HEK293 (cell line): ENCODE measurements at regions not wholly inside any gene's neighbourhood (a gene's known extent, or its start where the extent isn't known, plus 50 kb on each side); places are given as distances from the start of the nearest gene placed in this dataset.

Source experiments
- CTCF ChIA-PET: fragments of 350-600 bp; formaldehyde crosslinking; extraction: SDS; loops from one replicate; lab custom pipeline; 2021; ENCODE audit warnings: antibody characterized with exemption; lab: Yijun Ruan, JAX
- POLR2A ChIA-PET: fragments of 300-600 bp; formaldehyde crosslinking; extraction: SDS; loops from one replicate; lab custom pipeline; 2020; ENCODE audit warnings: antibody characterized with exemption, inconsistent platforms; lab: Yijun Ruan, JAX
- H3K27ac ChIP-seq: fragments of 200-500 bp; sonication (Bioruptor generic); 2 replicates; pipeline ENCODE4 v1.5.1; 2014; ENCODE audit warnings: low read depth, low read length, control low read depth, inconsistent platforms; ENCODE audit errors: extremely low read depth
- H3K36me3 ChIP-seq, 2 experiments: fragments of 200-500 bp in 1 of 2; sonication (Bioruptor generic) in 1 of 2; 1 replicate in 1 of 2; 2 replicates in 1 of 2; pipeline ENCODE4 v1.5.1; 2014 to 2017; ENCODE audit warnings: inconsistent platforms in 2 of 2, low read length in 2 of 2; ENCODE audit not compliant: control insufficient read depth in 2 of 2, insufficient read depth in 1 of 2
- H3K4me1 ChIP-seq: fragments of 200-500 bp; sonication (Bioruptor generic); 2 replicates; pipeline ENCODE4 v1.5.1; 2014; ENCODE audit warnings: mild to moderate bottlenecking, low read length, inconsistent platforms; ENCODE audit not compliant: control insufficient read depth, insufficient read depth
- H3K4me3 ChIP-seq: 2 replicates; pipeline ENCODE4 v1.5.1; 2011; ENCODE audit warnings: low read depth, mild to moderate bottlenecking, control low read depth, low read length, moderate library complexity
- H3K9me3 ChIP-seq: fragments of 200-500 bp; sonication (Bioruptor generic); 2 replicates; pipeline ENCODE4 v1.5.1; 2014; ENCODE audit warnings: low read depth, low read length, inconsistent platforms; ENCODE audit not compliant: control insufficient read depth, insufficient read depth
- BCL11A ChIP-seq: fragments of 450-650 bp; formaldehyde crosslinking; IDR thresholded peaks from 2 replicates; pipeline ENCODE4 v1.5.1; 2016; ENCODE audit warnings: low read depth, missing biosample characterization, missing genetic modification characterization
- BCL11B ChIP-seq: fragments of 450-650 bp; formaldehyde crosslinking; IDR thresholded peaks from 2 replicates; pipeline ENCODE4 v1.5.1; 2016; ENCODE audit warnings: low read depth, missing biosample characterization, missing genetic modification characterization
- KLF9 ChIP-seq: fragments of 450-650 bp; formaldehyde crosslinking; IDR thresholded peaks from 2 replicates; pipeline ENCODE4 v1.5.1; 2016; ENCODE audit warnings: missing biosample characterization, missing genetic modification characterization, low read depth
- SCRT2 ChIP-seq: fragments of 450-650 bp; formaldehyde crosslinking; IDR thresholded peaks from 2 replicates; pipeline ENCODE4 v1.5.1; 2016; ENCODE audit warnings: missing biosample characterization, missing genetic modification characterization
- TSHZ1 ChIP-seq: fragments of 450-650 bp; formaldehyde crosslinking; IDR thresholded peaks from 2 replicates; pipeline ENCODE4 v1.5.1; 2016; ENCODE audit warnings: missing biosample characterization, missing genetic modification characterization, borderline replicate concordance
- ZIC2 ChIP-seq: fragments of 450-650 bp; formaldehyde crosslinking; IDR thresholded peaks from 2 replicates; pipeline ENCODE4 v1.5.1; 2016; ENCODE audit warnings: missing biosample characterization, missing genetic modification characterization
- ZNF112 ChIP-seq: fragments of 450-650 bp; formaldehyde crosslinking; IDR thresholded peaks from 2 replicates; pipeline ENCODE4 v1.5.0; 2017; ENCODE audit warnings: missing biosample characterization, missing genetic modification characterization
- ZNF274 ChIP-seq, 2 experiments: fragments of 200-500 bp in 1 of 2; fragments of 450-650 bp in 1 of 2; sonication (Bioruptor generic) in 1 of 2; formaldehyde crosslinking in 1 of 2; IDR thresholded peaks; 2 replicates each; pipeline versions ENCODE4 v1.5.1 to v1.6.1; 2014 to 2016; ENCODE audit warnings: borderline replicate concordance in 1 of 2, inconsistent platforms in 1 of 2, low read length in 1 of 2, missing biosample characterization in 1 of 2, missing genetic modification characterization in 1 of 2
- ZNF391 ChIP-seq: fragments of 450-650 bp; formaldehyde crosslinking; IDR thresholded peaks from 2 replicates; pipeline ENCODE4 v1.5.1; 2016; ENCODE audit warnings: low read depth, missing biosample characterization, missing genetic modification characterization, borderline replicate concordance
- ZNF544 ChIP-seq: fragments of 450-650 bp; formaldehyde crosslinking; IDR thresholded peaks from 2 replicates; pipeline ENCODE4 v1.5.0; 2017; ENCODE audit warnings: missing biosample characterization, missing genetic modification characterization
- ZNF660 ChIP-seq: fragments of 450-650 bp; IDR thresholded peaks from 2 replicates; pipeline ENCODE4 v1.5.1; 2018; ENCODE audit warnings: missing biosample characterization, mild to moderate bottlenecking, missing genetic modification characterization
- TF ChIP-seq, protein P1 (sequence below): fragments of 450-650 bp; formaldehyde crosslinking; IDR thresholded peaks from 2 replicates; pipeline ENCODE4 v1.5.1; 2016; ENCODE audit warnings: missing biosample characterization, missing genetic modification characterization, borderline replicate concordance
- TF ChIP-seq, protein P2 (sequence below): fragments of 450-650 bp; formaldehyde crosslinking; IDR thresholded peaks from 2 replicates; pipeline ENCODE4 v1.5.1; 2016; ENCODE audit warnings: missing biosample characterization, missing genetic modification characterization

DNA sequence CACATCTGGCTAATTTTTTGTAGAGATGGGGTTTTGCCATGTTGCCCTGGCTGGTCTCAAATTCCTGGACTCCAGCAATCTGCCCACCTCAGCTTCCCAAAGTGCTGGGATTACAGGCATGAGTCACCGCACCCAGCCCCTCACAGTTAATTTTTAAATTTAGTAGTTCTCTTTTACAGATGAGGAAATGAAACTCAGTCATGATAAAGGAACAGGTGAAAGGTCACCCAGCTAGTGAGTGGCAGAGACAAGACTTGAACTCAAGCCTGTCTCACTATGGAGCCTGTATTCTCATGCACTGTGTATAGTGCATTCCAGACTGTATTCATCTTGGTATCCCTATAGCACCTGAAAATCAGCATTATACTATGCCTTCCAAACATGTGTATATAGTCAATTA is 77.1 kb upstream of the WSB1 start (continued):
- no peak for TF ChIP-seq BCL11B
- TF ChIP-seq KLF9 (tag by site-specific recombination), result no peak
- no peak for TF ChIP-seq ZNF660 (tag by site-specific recombination)
- TF ChIP-seq ZNF112 (tag by site-specific recombination), result no peak

DNA sequence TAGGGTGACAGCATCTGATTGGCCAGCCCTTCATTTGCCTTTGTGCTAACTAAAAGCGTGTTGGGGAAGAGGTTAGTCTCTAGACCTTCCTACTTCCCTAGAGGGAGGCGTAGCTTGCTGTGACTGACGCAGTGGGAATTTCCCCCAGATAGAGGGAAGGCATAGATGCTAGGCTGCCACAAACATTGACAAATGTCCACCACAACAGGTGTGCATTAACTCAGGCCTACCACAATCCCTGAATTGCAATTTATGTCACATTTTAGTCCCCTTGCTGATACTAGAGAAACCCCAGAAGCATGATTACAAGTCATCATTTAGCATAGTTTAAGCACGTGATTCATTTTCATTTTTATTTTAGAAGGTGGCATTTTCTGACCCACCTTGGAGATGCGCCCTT is 76.3 kb upstream of the WSB1 start:
- TF ChIP-seq, protein P1, sequence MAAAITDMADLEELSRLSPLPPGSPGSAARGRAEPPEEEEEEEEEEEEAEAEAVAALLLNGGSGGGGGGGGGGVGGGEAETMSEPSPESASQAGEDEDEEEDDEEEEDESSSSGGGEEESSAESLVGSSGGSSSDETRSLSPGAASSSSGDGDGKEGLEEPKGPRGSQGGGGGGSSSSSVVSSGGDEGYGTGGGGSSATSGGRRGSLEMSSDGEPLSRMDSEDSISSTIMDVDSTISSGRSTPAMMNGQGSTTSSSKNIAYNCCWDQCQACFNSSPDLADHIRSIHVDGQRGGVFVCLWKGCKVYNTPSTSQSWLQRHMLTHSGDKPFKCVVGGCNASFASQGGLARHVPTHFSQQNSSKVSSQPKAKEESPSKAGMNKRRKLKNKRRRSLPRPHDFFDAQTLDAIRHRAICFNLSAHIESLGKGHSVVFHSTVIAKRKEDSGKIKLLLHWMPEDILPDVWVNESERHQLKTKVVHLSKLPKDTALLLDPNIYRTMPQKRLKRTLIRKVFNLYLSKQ (tag by site-specific recombination), result no peak
- TF ChIP-seq ZNF391 (tag by site-specific recombination) (no peak), TSHZ1 (tag by site-specific recombination) (no peak), BCL11A (tag by site-specific recombination) (no peak)
- POLR2A ChIA-PET, result no interaction called here

DNA sequence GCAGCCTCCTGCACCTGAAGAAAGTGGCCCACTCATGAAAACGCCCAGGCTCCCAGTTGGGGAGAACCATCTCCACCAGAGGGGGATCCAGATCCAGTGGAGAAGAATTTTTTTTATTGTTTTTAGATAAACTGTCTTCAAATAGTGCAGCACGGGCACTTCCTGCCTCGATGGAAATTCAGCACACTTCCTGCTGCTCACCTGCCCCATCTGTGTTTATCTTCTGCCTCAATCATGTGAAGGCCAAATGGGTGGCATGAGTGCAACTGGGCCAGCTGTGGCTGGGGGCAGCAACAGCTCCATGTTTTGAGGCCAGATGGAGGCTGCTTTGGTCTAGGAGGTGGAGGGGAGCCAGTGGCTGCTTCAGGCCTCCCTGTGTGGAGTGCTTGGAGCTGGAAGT is 75.9 kb upstream of the WSB1 start:
- no peak overlapping the region for H3K27ac ChIP-seq
- H3K4me1 ChIP-seq, result no peaks in the 10 kb centered on the region
- POLR2A ChIA-PET, result no interaction called here
- CTCF ChIA-PET, result interaction anchor here (0.5 to 3.1 kb wide), 3 partner anchors 19 to 385 kb away, joined by 3 to 18 read pairs (median 6); no protein-coding TSS in a partner anchor
- TF ChIP-seq ZNF274 (IDR thresholded peaks at IDR 0.05; ENCODE audit: low read length) (no peak), ZNF274 (tag by site-specific recombination; IDR thresholded peaks at IDR 0.05; ENCODE audit: borderline replicate concordance) (no peak)
- H3K4me3 ChIP-seq, result no peak overlapping the region
- no peaks in the 10 kb centered on the region for H3K9me3 ChIP-seq
- no peaks in the 10 kb centered on the region for H3K36me3 ChIP-seq

More for the DNA sequence above, 76.3 kb upstream of the WSB1 start:
- Histone ChIP-seq H3K27ac (no peak overlapping the region), H3K4me3 (no peak overlapping the region), H3K4me1 (no peaks in the 10 kb centered on the region), H3K9me3 (no peaks in the 10 kb centered on the region), H3K36me3 (no peaks in the 10 kb centered on the region)
- CTCF ChIA-PET, result interaction anchor here (0.5 to 3.1 kb wide), 2 partner anchors 19 to 346 kb away, joined by 3 to 18 read pairs; no protein-coding TSS in a partner anchor

- Histone ChIP-seq H3K9me3 (no peaks in the 10 kb centered on the region), H3K27ac (no peak overlapping the region), H3K36me3 (no peaks in the 10 kb centered on the region), H3K4me1 (no peaks in the 10 kb centered on the region), H3K4me3 (no peak overlapping the region)
- ChIA-PET CTCF (interaction anchor here (0.7 to 3.1 kb wide), 5 partner anchors 8 to 384 kb away, joined by 3 to 18 read pairs (median 4); no protein-coding TSS in a partner anchor), POLR2A (no interaction called here)
- no peak for TF ChIP-seq ZNF544 (tag by site-specific recombination)
- TF ChIP-seq ZIC2 (tag by site-specific recombination), result no peak
- TF ChIP-seq, protein P2, sequence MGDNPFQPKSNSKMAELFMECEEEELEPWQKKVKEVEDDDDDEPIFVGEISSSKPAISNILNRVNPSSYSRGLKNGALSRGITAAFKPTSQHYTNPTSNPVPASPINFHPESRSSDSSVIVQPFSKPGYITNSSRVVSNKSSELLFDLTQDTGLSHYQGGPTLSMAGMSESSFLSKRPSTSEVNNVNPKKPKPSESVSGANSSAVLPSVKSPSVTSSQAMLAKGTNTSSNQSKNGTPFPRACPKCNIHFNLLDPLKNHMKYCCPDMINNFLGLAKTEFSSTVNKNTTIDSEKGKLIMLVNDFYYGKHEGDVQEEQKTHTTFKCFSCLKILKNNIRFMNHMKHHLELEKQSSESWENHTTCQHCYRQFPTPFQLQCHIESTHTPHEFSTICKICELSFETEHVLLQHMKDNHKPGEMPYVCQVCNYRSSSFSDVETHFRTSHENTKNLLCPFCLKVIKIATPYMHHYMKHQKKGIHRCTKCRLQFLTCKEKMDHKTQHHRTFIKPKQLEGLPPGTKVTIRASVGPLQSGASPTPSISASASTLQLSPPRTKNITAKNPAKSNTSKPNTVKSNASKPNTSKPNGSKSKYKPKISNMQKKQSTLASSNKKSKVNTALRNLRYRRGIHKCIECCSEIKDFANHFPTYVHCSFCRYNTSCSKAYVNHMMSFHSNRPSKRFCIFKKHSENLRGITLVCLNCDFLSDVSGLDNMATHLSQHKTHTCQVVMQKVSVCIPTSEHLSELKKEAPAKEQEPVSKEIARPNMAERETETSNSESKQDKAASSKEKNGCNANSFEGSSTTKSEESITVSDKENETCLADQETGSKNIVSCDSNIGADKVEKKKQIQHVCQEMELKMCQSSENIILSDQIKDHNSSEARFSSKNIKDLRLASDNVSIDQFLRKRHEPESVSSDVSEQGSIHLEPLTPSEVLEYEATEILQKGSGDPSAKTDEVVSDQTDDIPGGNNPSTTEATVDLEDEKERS (tag by site-specific recombination), result no peak
- TF ChIP-seq TSHZ1 (tag by site-specific recombination), result no peak
- TF ChIP-seq SCRT2, result no peak
These were observed 75.0 kb upstream of the WSB1 start for GRCh38 chr17:27218719-27219488.
